HG03025 (cell line): ENCODE measurements at regions not wholly inside any gene's neighbourhood (a gene's known extent, or its start where the extent isn't known, plus 50 kb on each side); places are given as distances from the start of the nearest gene placed in this dataset.

Source experiments
- ATAC-seq: cut with Tn5 transposase; IDR thresholded peaks from one replicate; pipeline ENCODE4 v1.9.1; 2021; ENCODE audit warnings: mild to moderate bottlenecking, moderate library complexity; ENCODE audit not compliant: unreplicated experiment, low FRiP score

GRCh38 chr3:194001728-194002459 is 134.1 kb upstream of the HES1 start:
- ATAC-seq = no peak

- ATAC-seq = peak; percentile 62
Observed at GRCh38 chr3:194003114-194004057, 132.6 kb upstream of the HES1 start.

DNA sequence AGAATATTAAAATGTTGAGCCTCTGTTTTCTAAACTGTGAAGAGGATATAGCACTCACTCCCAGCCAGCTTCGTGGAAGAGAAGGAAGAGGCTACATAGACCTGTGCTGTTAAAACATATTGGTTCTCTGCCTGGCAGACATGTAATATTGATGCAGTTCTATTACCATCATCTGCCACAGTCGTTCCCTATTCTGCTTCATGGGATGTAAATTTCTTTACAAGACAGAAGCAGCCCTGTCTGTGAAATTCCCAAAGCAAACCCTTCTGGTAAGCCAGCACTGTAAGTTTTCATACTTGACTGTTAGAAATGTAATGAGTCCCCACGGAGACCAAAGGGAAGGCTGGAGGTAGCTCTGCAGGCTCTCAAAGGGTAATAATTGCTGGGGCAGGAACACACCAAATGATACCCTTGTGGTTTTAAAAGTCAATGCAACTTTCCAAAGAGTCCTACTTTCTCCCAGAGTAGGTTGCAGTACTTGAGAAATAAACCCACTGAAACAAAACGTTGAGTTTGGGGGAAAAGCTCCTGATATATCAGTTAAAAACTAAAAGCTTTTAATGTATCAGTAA is 129.9 kb upstream of the HES1 start:
- no peak for ATAC-seq

DNA sequence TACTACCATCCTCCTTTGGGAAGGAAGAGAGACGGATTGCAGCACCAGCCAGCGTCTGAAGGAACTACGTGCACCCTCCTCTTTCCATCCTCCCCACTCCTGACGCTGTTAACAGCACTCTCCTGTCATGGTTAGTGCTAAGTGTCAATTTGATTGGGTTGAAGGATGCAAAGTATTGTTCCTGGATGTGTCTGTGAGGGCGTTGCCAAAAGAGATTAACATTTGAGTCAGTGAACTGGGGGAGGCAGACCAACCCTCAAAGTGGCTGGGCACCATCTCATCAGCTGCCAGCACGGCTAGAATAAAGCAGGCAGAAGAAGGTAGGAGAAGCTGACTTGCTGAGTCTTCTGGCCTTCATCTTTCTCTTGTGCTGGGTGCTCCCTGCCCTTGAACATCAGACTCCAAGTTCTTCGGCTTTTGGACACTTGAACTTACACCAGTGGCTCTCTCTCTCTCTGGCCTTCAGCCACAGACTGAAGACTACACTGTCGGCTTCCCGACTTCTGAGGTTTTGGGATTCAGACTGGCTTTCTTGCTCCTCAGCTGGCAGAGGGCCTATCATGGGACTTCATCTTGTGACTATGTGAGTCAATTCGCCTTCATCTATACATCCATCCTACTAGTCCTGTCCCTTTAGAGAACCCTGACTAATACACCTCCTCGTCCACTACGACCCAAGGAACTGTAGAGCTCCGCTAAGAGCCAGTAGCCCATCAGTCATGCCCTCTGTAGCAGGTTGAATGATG is 128.2 kb upstream of the HES1 start:
- ATAC-seq = no peak

GRCh38 chr3:194009019-194009418 is 126.9 kb upstream of the HES1 start:
- no peak for ATAC-seq

GRCh38 chr3:194009892-194010533 is 125.9 kb upstream of the HES1 start:
- ATAC-seq = no peak

- no peak for ATAC-seq
Observed at GRCh38 chr3:194011807-194012206, 124.1 kb upstream of the HES1 start.

DNA sequence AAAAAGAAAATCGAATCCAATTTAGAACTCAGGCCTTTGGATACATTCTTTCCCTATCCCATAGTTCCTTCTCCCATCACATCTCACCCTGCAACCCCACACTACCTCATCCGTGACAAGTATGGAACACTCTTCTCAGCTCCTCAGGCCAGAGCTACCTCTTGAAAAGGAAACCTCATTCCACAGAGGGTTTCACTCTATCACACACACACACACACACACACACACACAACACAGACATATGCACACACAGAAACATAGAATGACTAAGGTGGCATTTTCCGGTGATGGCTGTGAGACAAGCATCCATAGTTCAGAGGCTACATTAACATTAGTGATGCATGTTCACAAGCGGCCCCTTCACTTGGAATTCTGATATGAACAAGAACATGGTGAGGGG is 122.0 kb upstream of the HES1 start:
- no peak for ATAC-seq

DNA sequence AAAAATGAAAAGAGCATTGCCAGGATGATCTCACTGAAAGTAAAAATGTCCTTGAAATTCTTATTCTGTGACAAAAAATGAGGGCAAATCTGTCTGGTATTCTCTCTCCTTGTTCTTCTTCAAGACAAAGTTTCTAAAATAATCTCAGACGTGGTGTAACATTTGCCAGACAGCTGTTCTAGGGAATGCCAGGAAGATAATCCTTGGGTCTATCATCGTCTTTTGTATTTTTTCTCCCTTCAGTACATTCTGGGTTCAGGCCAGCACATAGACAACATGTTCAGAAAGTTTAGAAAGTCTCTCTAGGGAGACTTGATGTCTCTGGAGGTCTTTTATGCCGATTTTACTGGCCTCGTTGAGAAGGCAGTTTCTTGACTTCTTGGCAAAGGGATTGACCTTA is 121.2 kb upstream of the HES1 start:
- ATAC-seq = no peak

GRCh38 chr3:194019398-194020165 is 116.4 kb upstream of the HES1 start:
- ATAC-seq = no peak

DNA sequence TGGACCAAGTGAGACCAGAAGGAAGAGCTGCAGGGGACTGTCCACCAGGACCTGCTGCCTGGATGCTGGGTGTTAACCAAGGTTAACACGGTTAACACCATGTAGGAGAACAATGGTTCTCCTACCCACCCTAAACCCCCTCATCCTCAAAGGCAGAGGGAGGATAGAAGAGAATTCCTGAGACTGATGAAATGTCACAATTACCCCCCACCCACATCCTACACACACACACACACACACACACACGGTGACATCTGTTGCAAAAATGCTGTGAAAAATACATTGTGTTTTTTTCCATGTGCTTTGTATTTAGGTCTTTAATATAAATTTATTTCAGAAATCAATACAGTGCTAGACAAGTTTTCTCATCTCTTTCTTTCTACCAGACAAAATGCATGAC is 113.9 kb upstream of the HES1 start:
- no peak for ATAC-seq

- no peak for ATAC-seq
Observed at GRCh38 chr3:194022816-194023215, 113.1 kb upstream of the HES1 start.

DNA sequence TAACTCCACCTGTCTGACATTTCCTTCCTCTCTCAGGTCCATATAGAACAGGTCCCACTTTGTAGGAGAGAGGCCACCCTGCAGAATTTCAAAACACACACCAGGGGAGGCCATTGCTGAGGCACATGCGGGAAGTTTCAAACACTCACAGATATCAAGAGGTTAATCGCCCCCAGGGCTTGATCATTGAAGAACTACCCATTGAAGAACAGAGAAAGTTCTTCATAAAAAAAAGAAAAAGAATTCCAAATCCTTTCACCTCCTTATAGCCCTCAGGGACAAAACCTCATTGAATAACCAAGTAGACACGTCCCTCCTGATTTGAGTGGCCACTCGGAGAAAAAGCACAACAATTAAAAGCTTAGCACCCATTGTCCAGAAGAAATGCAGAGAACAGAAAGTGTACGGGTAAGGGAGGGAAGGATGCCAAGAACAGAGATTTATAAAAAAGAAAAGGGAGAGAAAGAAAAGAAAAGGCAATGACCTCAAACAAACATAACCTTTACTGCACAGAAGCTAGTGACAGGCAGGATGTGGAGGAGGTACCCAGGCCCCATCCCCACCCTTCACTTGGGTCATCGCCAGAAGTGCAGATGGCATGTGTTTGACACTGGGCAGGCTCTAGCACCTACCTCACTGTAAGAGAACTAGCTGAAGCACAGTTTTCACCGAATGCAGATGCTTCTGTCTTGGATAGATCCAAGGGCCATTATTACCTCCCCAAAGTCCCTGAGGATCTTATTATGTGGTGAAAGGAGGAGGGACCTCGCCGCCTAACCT is 112.3 kb upstream of the HES1 start:
- ATAC-seq = no peak

DNA sequence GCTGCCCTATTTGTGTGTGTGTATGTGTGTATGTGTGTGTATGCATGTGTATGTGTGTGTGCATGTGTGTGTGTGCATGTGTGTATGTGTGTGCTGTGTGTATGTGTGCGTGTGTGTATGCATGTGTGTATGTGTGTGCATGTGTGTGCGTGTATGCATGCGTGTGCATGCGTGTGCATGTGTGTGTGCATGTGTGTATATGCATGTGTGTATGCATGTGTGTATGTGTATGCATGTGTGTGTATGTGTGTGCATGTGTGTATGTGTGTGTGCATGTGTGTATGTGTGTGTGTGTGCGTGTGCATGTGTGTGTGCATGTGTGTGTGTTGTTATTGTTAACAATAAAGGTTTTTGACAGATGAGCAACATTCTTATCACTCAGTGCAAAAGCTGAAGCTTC is 110.8 kb upstream of the HES1 start:
- no peak for ATAC-seq

- no peak for ATAC-seq
Observed at GRCh38 chr3:194025951-194026350, 110.0 kb upstream of the HES1 start.

DNA sequence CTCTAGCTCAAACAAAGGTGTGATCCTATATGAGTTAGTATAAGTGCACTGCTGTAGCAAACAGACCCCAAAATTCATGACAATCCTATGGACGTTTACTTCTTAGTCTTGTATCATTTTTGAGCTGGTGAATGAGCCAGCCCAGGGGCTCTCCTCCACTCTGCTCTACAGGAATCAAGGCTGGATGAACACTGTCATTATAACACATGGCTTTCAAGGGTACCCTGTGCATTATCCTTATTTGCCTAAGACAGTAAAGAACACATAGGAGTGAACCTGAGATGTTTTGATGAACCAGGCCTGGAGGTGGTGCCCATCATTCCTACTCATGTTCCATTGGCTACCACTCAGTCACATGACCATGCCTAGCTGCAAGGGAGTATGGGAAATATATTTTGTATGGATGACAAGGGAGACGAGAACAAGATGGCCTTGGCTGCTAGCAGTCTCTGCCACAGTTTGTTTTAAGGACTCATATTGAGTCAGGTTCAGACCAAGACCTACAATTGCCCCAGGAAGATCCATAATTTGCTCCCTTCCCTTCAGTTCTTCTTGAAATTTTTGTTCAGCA is 107.4 kb upstream of the HES1 start:
- no peak for ATAC-seq

DNA sequence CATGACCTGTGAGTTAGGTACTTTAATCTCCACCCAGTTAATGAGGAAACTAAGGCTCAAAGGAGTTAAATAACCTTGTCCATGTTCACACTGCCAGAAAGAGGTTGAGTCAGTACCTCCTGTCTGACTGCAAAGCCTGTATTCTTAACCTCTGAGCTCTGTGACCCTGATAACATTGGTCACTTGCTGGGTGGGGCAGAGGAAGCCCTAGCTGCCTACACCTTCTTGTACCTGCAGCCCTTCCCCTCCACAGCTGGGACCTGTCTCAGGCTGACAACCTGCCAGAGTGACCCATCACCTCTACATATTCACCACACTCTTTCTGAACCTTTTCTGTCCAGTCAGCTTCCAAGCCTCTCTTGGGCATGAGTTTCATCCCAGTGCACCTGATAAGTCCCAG is 106.1 kb upstream of the HES1 start:
- no peak for ATAC-seq

GRCh38 chr3:194030372-194030771 is 105.6 kb upstream of the HES1 start:
- no peak for ATAC-seq
